GM21526 (cell line): ENCODE measurements at regions not wholly inside any gene's neighbourhood (a gene's known extent, or its start where the extent isn't known, plus 50 kb on each side); places are given as distances from the start of the nearest gene placed in this dataset.

Source experiments
- ATAC-seq: cut with Tn5 transposase; IDR thresholded peaks from one replicate; pipeline ENCODE4 v1.9.1; 2021; ENCODE audit warnings: moderate library complexity; ENCODE audit not compliant: unreplicated experiment, low FRiP score

GRCh38 chr16:86285938-86286921 lies 224.1 kb upstream of the FOXF1 start:
- no peak for ATAC-seq

- ATAC-seq = no peak
Observed at GRCh38 chr16:86286991-86287663, 223.2 kb upstream of the FOXF1 start.

DNA sequence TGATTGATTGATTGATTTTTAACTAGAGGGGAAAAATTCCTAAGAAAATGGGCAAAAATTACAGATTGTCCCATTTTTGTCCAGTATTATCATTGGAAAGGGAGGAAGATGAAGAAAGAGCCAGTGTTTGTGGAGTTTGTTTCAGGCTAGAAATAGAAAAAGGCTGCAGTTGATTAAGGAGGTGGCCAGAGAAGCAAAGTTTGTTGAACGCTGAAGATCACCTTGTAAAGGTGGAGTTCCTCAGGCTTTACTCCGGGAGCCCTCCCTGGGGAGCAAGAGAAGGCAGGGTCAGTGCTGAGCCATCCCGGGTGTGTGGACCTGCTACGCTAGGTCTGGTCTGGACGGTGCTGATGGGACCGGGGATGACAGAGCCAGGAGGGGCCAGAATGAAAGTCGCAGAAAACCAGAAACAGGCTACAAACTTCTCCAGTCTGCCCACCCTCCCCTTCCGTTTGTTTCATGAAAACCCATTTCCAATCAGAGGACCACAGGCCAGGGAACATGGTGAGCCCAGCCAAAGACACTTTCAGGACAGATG lies 222.6 kb upstream of the FOXF1 start:
- no peak for ATAC-seq

DNA sequence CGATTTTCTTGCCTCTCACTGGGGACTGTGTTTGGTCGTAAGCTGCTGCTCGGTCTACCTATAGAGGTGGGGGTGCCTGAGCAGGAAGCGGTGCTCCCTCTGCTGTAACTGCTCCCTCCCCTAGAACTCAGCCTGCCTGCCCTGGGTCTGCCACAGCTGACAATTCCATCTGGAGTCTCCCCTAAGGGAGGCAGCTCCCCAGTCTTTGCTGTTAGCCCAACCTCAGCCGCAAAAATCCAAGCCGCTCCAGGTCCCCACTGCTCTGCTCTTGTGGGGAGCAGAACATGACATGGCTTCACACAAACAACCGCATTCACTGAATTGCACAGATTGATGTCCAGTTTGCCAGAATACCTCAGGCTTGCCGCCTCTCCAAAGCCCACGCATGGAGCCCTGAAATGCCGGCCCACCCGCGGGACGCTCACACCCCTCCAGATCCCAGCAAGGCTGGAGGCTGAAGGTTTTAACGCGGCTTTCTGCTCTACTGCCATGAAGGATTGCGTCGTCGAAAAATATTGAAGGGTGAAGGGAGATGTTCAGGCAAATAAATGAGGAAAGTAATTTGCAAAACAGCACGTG lies 221.5 kb upstream of the FOXF1 start:
- no peak for ATAC-seq

GRCh38 chr16:86289304-86289703 lies 221.0 kb upstream of the FOXF1 start:
- no peak for ATAC-seq

- ATAC-seq = no peak
Observed at GRCh38 chr16:86289907-86290306, 220.4 kb upstream of the FOXF1 start.

GRCh38 chr16:86291491-86291890 lies 218.8 kb upstream of the FOXF1 start:
- no peak for ATAC-seq

- ATAC-seq = no peak
Observed at GRCh38 chr16:86292171-86292775, 218.1 kb upstream of the FOXF1 start.

- ATAC-seq = no peak
Observed at GRCh38 chr16:86292942-86293341, 217.4 kb upstream of the FOXF1 start.

DNA sequence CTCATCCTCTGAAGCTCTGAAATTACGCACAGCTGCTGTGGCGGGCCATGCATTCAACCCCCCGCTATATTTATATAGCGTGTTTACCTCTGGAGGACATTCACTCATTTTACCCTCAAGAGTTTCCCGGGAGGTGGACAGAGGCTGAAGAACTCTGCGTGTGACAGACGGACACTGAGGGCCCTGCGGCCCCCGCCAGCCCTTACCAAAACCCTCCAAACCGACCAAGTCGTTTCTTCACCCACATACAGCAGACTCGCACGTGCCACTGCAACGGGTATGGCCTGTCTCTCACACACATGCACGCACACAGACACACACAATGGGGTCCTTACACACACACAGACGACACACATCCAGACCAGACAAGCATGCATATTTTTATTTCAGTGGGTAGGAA lies 216.4 kb upstream of the FOXF1 start:
- no peak for ATAC-seq

- ATAC-seq = no peak
Observed at GRCh38 chr16:86294535-86295196, 215.7 kb upstream of the FOXF1 start.

GRCh38 chr16:86296256-86296655 lies 214.1 kb upstream of the FOXF1 start:
- no peak for ATAC-seq

GRCh38 chr16:86297391-86297790 lies 212.9 kb upstream of the FOXF1 start:
- ATAC-seq = no peak

- no peak for ATAC-seq
Observed at GRCh38 chr16:86297866-86298757, 212.2 kb upstream of the FOXF1 start.

DNA sequence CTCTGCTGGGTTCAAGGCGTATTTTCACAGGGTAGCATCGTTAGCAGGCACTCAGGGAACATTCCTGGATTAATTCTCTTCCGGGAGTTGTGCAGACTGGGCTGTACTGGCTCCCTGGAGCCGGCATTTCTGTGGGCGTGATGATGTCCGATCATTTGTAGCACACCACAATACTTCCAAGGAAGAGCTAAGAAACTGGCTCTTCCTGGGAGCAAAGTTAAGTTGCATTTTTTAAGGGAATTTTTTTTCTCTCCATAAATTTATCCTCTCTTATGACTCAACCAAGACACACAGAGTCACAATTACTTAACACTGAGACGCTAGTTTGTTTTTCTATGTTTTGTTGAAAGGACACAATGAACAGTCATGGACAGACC lies 211.6 kb upstream of the FOXF1 start:
- no peak for ATAC-seq

DNA sequence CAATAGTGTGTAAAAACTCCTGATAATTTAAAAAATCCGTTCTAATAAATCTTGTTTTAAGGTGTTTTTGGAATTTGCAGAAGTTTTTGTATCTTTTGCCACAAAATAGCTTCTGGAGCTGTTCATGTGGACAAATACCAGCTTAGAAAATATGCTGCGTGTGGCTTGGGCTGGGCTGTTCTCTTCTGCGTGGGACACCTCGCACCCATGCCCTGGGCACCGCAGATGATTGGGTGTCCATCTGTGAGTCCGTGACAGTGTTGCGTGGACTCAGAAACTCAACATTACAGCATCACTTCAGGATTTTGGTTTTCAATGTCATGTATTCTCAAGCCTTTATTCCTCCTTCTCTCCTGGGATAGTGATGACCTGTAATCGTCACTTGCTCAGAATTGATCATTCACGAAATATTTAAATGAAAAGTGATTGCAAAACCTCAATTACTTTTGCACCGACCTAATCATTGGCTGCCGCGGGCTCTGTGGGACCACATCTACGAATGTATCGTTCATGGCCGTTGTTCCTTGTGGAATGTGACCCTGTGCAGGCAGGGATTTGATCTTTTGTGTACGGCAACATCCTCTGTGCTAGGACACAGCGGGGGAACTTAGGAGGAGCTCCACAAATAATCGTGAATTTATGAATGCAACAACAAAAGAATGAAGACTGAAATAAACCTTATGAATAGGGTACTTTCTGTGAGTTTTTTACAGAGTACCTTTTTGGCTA lies 210.3 kb upstream of the FOXF1 start:
- no peak for ATAC-seq

- ATAC-seq = no peak
Observed at GRCh38 chr16:86300746-86301481, 209.4 kb upstream of the FOXF1 start.
